Suprapubic skin (tissue), 4 donors: ENCODE measurements at regions not wholly inside any gene's neighbourhood (a gene's known extent, or its start where the extent isn't known, plus 50 kb on each side); places are given as distances from the start of the nearest gene placed in this dataset.
A peak's percentile ranks its signal among the peaks of the same experiment; 100 is the strongest.

Experiments used
- DNase-seq, 2 donors: peaks; one replicate each; pipeline ENCODE4 v3.0.0-alpha.2; 2019; ENCODE audit warnings: low spot score in 2 of 2
- H3K27ac ChIP-seq: fragments of 200-600 bp; sonication (generic); one replicate; pipeline ENCODE4 v1.5.1; 2019
- H3K27me3 ChIP-seq: fragments of 200-600 bp; sonication (generic); one replicate; pipeline ENCODE4 v1.5.1; 2019
- H3K36me3 ChIP-seq: fragments of 200-600 bp; sonication (generic); one replicate; pipeline ENCODE4 v1.5.1; 2019
- H3K4me1 ChIP-seq: fragments of 200-600 bp; sonication (generic); one replicate; pipeline ENCODE4 v1.5.1; 2019
- H3K4me3 ChIP-seq: fragments of 200-600 bp; sonication (generic); one replicate; pipeline ENCODE4 v1.5.1; 2019; ENCODE audit warnings: mild to moderate bottlenecking
- H3K9me3 ChIP-seq: fragments of 200-600 bp; sonication (generic); one replicate; pipeline ENCODE4 v1.5.1; 2019
- CTCF ChIP-seq, 2 donors: fragments of 200-600 bp in 1 of 2; fragments of 450-650 bp in 1 of 2; sonication (generic) in 1 of 2; IDR thresholded peaks; one replicate each; pipeline ENCODE4 v1.5.1; 2016 to 2019; ENCODE audit warnings: antibody characterized with exemption in 2 of 2, mild to moderate bottlenecking in 1 of 2, moderate library complexity in 1 of 2
- EP300 ChIP-seq: sonication (generic); formaldehyde crosslinking; IDR thresholded peaks from one replicate; pipeline ENCODE4 v1.6.1; 2017; ENCODE audit warnings: antibody characterized with exemption
- POLR2A ChIP-seq, 2 donors: fragments of 450-650 bp; IDR thresholded peaks; one replicate each; pipeline ENCODE4 v1.6.1; 2017; ENCODE audit warnings: antibody characterized with exemption in 2 of 2, mild to moderate bottlenecking in 2 of 2, moderate library complexity in 2 of 2
- POLR2AphosphoS5 ChIP-seq, 3 donors: sonication (generic); formaldehyde crosslinking; IDR thresholded peaks; one replicate each; pipeline ENCODE4 v1.6.1; 2017; ENCODE audit warnings: antibody characterized with exemption in 3 of 3
- WGBS: methylation state at CpG from one replicate; pipeline ENCODE4 v1.1.5; 2018; 5-methylcytosine and 5-hydroxymethylcytosine counted together

DNA sequence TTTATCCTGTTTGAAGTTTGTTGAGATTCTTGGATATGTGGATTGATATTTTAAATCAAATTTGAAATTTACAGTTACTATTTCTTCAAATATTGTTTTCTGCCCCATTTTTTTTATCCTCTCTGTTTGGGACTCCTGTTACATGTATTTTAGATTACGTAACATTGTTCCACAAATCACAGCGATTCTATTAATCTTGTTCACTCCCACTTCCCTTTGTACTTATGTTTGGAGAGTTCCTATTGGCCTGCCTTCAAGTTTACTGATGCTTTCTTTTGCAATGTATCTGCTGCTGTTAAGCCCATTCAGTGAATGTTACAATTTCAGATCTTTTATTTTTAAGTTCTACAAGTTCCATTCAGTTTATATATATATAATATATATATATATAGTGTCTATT is 288.3 kb upstream of the TNRC6C start:
- WGBS, result 88% methylated on average over 2 of the region's 2 CpGs
- no peaks in the 10 kb centered on the region for H3K36me3 ChIP-seq
- H3K4me3 ChIP-seq, result no peak overlapping the region
- DNase-seq, result no peak
- H3K27me3 ChIP-seq, result peaks cover 6% of the 10 kb centered on the region
- TF ChIP-seq EP300 (no peak), CTCF (IDR thresholded peaks at IDR 0.05) (no peak), POLR2AphosphoS5 (IDR thresholded peaks at IDR 0.05) (no peak), POLR2A (IDR thresholded peaks at IDR 0.05) (no peak)
- H3K9me3 ChIP-seq, result peaks cover 14% of the 10 kb centered on the region
- no peak overlapping the region for H3K27ac ChIP-seq
- H3K4me1 ChIP-seq, result no peaks in the 10 kb centered on the region

- TF ChIP-seq POLR2AphosphoS5 (IDR thresholded peaks at IDR 0.05), result no peak
- TF ChIP-seq CTCF (IDR thresholded peaks at IDR 0.05), result no peak
- TF ChIP-seq POLR2A (IDR thresholded peaks at IDR 0.05), result no peak
- no peak for TF ChIP-seq EP300
- no peak for DNase-seq
- H3K4me1 ChIP-seq, result peaks cover 11% of the 10 kb centered on the region
- H3K36me3 ChIP-seq, result no peaks in the 10 kb centered on the region
- 73% methylated on average over 11 of the region's 11 CpGs for WGBS
- peaks cover 47% of the 10 kb centered on the region for H3K27me3 ChIP-seq
- no peak overlapping the region for H3K4me3 ChIP-seq
- peaks cover under 1% of the 10 kb centered on the region for H3K9me3 ChIP-seq
- no peak overlapping the region for H3K27ac ChIP-seq
Observed at GRCh38 chr17:77674358-77674757, 284.1 kb upstream of the TNRC6C start.

DNA sequence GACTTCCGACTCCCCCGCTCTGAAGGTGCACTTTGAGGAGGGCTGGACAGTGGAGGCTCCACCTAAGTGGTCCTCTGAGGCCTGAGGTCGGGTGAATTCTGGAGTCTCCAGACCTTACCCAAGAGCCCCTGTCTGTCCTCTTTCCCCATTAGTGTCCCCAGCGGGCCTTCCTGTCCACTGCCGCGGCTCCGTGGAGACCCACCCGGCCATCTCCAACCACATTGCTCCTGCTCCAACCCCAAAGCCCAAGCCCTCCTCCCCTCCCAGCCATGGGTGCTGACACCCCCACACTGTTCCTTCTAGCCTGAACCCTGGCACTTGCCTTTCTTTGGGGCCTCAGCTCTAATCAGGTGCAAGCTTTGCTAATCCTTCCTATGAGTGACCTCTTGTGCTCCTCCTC is 283.1 kb upstream of the TNRC6C start:
- H3K9me3 ChIP-seq, result no peaks in the 10 kb centered on the region
- H3K36me3 ChIP-seq, result no peaks in the 10 kb centered on the region
- TF ChIP-seq CTCF (IDR thresholded peaks at IDR 0.05) (no peak), EP300 (no peak), POLR2AphosphoS5 (IDR thresholded peaks at IDR 0.05) (no peak), POLR2A (IDR thresholded peaks at IDR 0.05) (no peak)
- WGBS, result 94% methylated on average over 8 of the region's 8 CpGs
- DNase-seq, result no peak
- H3K27ac ChIP-seq, result no peak overlapping the region
- H3K4me1 ChIP-seq, result peaks cover 11% of the 10 kb centered on the region
- peaks cover 47% of the 10 kb centered on the region for H3K27me3 ChIP-seq
- H3K4me3 ChIP-seq, result no peak overlapping the region

DNA sequence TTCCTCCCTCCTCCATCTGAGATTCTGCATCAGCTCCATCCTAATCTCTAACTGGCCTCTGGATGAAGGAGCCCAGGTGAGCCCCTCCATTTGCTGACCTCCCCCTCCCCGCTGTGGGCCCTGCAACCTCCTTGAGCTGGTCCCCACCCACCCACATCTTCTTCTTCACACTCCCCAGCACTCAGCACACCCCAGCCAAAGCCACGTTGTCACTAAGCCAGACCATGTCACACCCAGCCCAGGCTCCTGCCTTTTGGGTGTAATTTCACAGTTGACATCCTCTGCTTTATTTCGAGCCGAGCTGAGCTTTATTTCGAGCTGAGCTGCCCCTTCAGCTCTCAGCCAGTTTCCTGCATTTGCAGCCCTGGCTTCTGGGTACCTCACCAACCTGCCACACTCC is 282.7 kb upstream of the TNRC6C start:
- Histone ChIP-seq H3K27ac (no peak overlapping the region), H3K36me3 (no peaks in the 10 kb centered on the region), H3K4me3 (no peak overlapping the region), H3K4me1 (peaks cover 11% of the 10 kb centered on the region), H3K27me3 (peaks cover 47% of the 10 kb centered on the region), H3K9me3 (no peaks in the 10 kb centered on the region)
- TF ChIP-seq POLR2A (IDR thresholded peaks at IDR 0.05), result no peak
- no peak for TF ChIP-seq POLR2AphosphoS5 (IDR thresholded peaks at IDR 0.05)
- TF ChIP-seq EP300, result no peak
- TF ChIP-seq CTCF (IDR thresholded peaks at IDR 0.05), result no peak
- WGBS, result 40% methylated on average over 5 of the region's 5 CpGs
- peak in 1 of 2 donors; percentile 38 for DNase-seq

DNA sequence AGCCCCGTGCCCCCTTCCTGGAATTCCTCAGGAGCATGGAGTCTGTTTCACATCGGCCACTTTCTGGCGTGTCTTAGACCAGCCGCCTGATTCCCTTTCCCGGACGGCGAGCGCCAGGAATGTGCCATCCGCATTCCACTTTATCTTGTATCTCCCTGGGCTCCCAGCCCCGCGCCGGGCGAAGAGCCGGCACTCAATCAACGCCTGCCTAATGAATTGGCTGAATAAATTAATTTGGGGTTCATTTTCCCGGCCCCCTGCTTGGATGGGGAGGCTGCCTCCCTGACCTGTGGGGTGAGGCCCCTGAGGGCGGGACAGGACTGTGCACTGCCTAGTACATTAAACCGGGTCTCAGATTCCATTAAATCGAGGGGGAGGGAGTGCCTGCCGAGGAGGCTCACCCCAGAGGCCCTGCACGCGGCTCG is 282.3 kb upstream of the TNRC6C start:
- Histone ChIP-seq H3K36me3 (no peaks in the 10 kb centered on the region), H3K4me1 (peaks cover 11% of the 10 kb centered on the region), H3K4me3 (no peak overlapping the region), H3K27ac (no peak overlapping the region), H3K9me3 (no peaks in the 10 kb centered on the region), H3K27me3 (peaks cover 47% of the 10 kb centered on the region)
- 34% methylated on average over 23 of the region's 23 CpGs for WGBS
- no peak for DNase-seq
- TF ChIP-seq POLR2AphosphoS5 (IDR thresholded peaks at IDR 0.05), result no peak
- no peak for TF ChIP-seq EP300
- TF ChIP-seq CTCF (IDR thresholded peaks at IDR 0.05), result no peak
- TF ChIP-seq POLR2A (IDR thresholded peaks at IDR 0.05), result no peak
